GM12878 (cell line): ENCODE measurements at regions not wholly inside any gene's neighbourhood (a gene's known extent, or its start where the extent isn't known, plus 50 kb on each side); places are given as distances from the start of the nearest gene placed in this dataset.

Experiments
- ATAC-seq: fragments of 200-7000 bp; cut with Tn5 transposase; 3 replicates; pipeline ENCODE4 v1.9.1; 2020; ENCODE audit warnings: mild to moderate bottlenecking, moderate library complexity
- BruUV-seq: library from RNA; stranded (reverse); fragments of 400-500 nt; replicated peaks from 2 replicates; lab custom pipeline; 2021; lab: Mats Ljungman, UMichigan
- CTCF ChIA-PET: fragments of 300-600 bp; sonication (Branson Sonifier 250); formaldehyde crosslinking; extraction: SDS; loops from one replicate; lab custom pipeline; 2021; ENCODE audit warnings: inconsistent platforms; lab: Yijun Ruan, JAX
- POLR2A ChIA-PET: fragments of 350-600 bp; formaldehyde crosslinking; extraction: SDS; loops from one replicate; lab custom pipeline; 2021; ENCODE audit warnings: inconsistent platforms; lab: Charles Lee
- RAD21 ChIA-PET: fragments of 300-600 bp; sonication (Branson Sonifier 250); formaldehyde crosslinking; loops from one replicate; lab custom pipeline; 2023; ENCODE audit warnings: antibody characterized with exemption; ENCODE audit not compliant: unreplicated experiment; lab: Charles Lee
- SMC1A ChIA-PET: fragments of 300-600 bp; sonication (Branson Sonifier 250); formaldehyde crosslinking; loops from one replicate; lab custom pipeline; 2023; ENCODE audit not compliant: unreplicated experiment, uncharacterized antibody; lab: Charles Lee
- DNase-seq: peaks from one replicate; pipeline ENCODE4 v3.0.0-alpha.2; 2011; ENCODE audit warnings: low read depth, low spot score
- FAIRE-seq: peaks from 3 replicates; lab custom pipeline; 2011; peaks lifted over from hg19 to GRCh38; lab: Jason Lieb, UNC
- H2AFZ ChIP-seq: 2 replicates; pipeline ENCODE4 v1.6.0; 2011; ENCODE audit warnings: low read depth, low read length, control low read depth; ENCODE audit not compliant: control insufficient read depth
- H3K27ac ChIP-seq: 2 replicates; pipeline ENCODE4 v1.5.1; 2011; ENCODE audit warnings: control low read depth; ENCODE audit not compliant: control insufficient read depth, insufficient read depth
- H3K27me3 ChIP-seq, 2 experiments: replicated peaks in 1 of 2; 2 replicates each; pipeline versions ENCODE4 v1.6.0 to v1.6.1; 2011; ENCODE audit warnings: low read length in 1 of 2; ENCODE audit not compliant: control insufficient read depth in 2 of 2, insufficient read depth in 2 of 2
- H3K36me3 ChIP-seq, 2 experiments: 2 replicates each; pipeline ENCODE4 v1.5.1; 2011; ENCODE audit warnings: low read length in 1 of 2; ENCODE audit not compliant: control insufficient read depth in 2 of 2, insufficient read depth in 2 of 2
- H3K4me1 ChIP-seq: 2 replicates; pipeline ENCODE4 v1.6.1; 2011; ENCODE audit warnings: mild to moderate bottlenecking, low read length, moderate library complexity, mixed read lengths; ENCODE audit not compliant: control insufficient read depth, insufficient read depth
- H3K4me2 ChIP-seq: 2 replicates; pipeline ENCODE4 v1.6.0; 2011; ENCODE audit warnings: control low read depth; ENCODE audit not compliant: control insufficient read depth, insufficient read depth
- H3K4me3 ChIP-seq: fragments of 200-600 bp; sonication (generic); 2 replicates; pipeline ENCODE4 v1.5.1; 2016
- H3K79me2 ChIP-seq: 2 replicates; pipeline ENCODE4 v1.6.0; 2011; ENCODE audit warnings: low read length; ENCODE audit not compliant: control insufficient read depth, insufficient read depth
- H3K9ac ChIP-seq: 2 replicates; pipeline ENCODE4 v1.8.0; 2011; ENCODE audit warnings: low read length, control low read depth, mixed read lengths; ENCODE audit not compliant: control insufficient read depth, insufficient read depth
- H3K9me3 ChIP-seq: replicated peaks from 3 replicates; pipeline ENCODE4 v1.5.1; 2011; ENCODE audit warnings: mild to moderate bottlenecking, low read length; ENCODE audit not compliant: control insufficient read depth, insufficient read depth
- H4K20me1 ChIP-seq: 2 replicates; pipeline ENCODE4 v1.6.0; 2011; ENCODE audit not compliant: control insufficient read depth, insufficient read depth
- CREM ChIP-seq: IDR thresholded peaks from 2 replicates; pipeline ENCODE4 v1.6.1; 2014; ENCODE audit warnings: antibody characterized with exemption, low read depth
- ETV6 ChIP-seq, 2 experiments: fragments of 450-650 bp in 1 of 2; IDR thresholded peaks in 1 of 2; conservative IDR thresholded peaks in 1 of 2; 2 replicates each; pipeline ENCODE4 v1.6.1; 2014; ENCODE audit warnings: antibody characterized with exemption in 1 of 2, borderline replicate concordance in 1 of 2, low read depth in 1 of 2, mild to moderate bottlenecking in 1 of 2, moderate library complexity in 1 of 2
- KDM1A ChIP-seq: fragments of 200-600 bp; sonication (generic); IDR thresholded peaks from 2 replicates; pipeline ENCODE4 v1.6.1; 2016; ENCODE audit warnings: borderline replicate concordance
- MYC ChIP-seq: IDR thresholded peaks from 2 replicates; pipeline ENCODE4 v1.6.1; 2011; ENCODE audit warnings: mild to moderate bottlenecking, low read length, moderate library complexity, inconsistent platforms; ENCODE audit not compliant: insufficient read depth, insufficient replicate concordance, insufficient read length, severe bottlenecking
- NBN ChIP-seq: fragments of 450-650 bp; IDR thresholded peaks from 2 replicates; pipeline ENCODE4 v1.6.1; 2016
- SREBF2 ChIP-seq: IDR thresholded peaks from 2 replicates; pipeline ENCODE4 v1.6.1; 2012; ENCODE audit warnings: mild to moderate bottlenecking, low read length
- WGBS: methylation state at CpG from one replicate; pipeline ENCODE4 v1.1.6; 2016; ENCODE audit warnings: low lambda C conversion rate; ENCODE audit not compliant: insufficient replicate concordance, insufficient coverage; ENCODE audit errors: missing lambda C conversion rate; 5-methylcytosine and 5-hydroxymethylcytosine counted together
- in situ Hi-C: fragments of 300-500 bp; cut with MboI; formaldehyde crosslinking; loops from 9 replicates; pipeline ENCODE4 v1.14.3; 2018; ENCODE audit warnings: mixed read lengths
- intact Hi-C: fragments of 100-400 bp; cut with micrococcal nuclease; formaldehyde crosslinking; loops from one replicate; pipeline ENCODE4 v1.14.2; 2022; ENCODE audit not compliant: unreplicated experiment
- TF ChIP-seq, protein P1 (sequence below): IDR thresholded peaks from 2 replicates; pipeline ENCODE4 v1.6.1; 2012; ENCODE audit warnings: improper control_type of control experiment, low read depth, low read length; ENCODE audit not compliant: insufficient replicate concordance
- TF ChIP-seq, protein P2 (sequence below): IDR thresholded peaks from 2 replicates; pipeline ENCODE4 v1.6.1; 2011; ENCODE audit warnings: low read depth, mild to moderate bottlenecking, low read length, moderate library complexity, borderline replicate concordance; ENCODE audit errors: extremely low read depth

DNA sequence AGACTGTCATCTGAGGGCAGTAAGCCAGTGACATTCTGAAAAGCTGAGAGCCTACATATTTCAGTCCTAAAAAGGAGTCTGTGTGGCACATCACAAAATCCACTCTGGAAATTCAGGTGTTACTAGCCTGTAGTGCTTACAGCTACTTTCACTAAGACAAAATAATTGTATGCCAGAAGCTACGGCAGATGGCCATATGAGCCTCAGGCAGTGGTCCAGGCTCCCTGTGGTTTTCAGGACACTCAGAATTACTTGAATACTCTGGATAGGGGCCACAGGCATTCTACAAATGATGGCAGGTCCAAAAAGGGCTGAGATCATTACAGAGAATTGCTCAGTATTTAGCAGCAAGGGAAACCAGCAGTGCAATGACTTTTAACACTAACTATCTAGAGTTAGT lies 527.1 kb downstream of the MRPL39 start (continued):
- TF ChIP-seq, protein P1, sequence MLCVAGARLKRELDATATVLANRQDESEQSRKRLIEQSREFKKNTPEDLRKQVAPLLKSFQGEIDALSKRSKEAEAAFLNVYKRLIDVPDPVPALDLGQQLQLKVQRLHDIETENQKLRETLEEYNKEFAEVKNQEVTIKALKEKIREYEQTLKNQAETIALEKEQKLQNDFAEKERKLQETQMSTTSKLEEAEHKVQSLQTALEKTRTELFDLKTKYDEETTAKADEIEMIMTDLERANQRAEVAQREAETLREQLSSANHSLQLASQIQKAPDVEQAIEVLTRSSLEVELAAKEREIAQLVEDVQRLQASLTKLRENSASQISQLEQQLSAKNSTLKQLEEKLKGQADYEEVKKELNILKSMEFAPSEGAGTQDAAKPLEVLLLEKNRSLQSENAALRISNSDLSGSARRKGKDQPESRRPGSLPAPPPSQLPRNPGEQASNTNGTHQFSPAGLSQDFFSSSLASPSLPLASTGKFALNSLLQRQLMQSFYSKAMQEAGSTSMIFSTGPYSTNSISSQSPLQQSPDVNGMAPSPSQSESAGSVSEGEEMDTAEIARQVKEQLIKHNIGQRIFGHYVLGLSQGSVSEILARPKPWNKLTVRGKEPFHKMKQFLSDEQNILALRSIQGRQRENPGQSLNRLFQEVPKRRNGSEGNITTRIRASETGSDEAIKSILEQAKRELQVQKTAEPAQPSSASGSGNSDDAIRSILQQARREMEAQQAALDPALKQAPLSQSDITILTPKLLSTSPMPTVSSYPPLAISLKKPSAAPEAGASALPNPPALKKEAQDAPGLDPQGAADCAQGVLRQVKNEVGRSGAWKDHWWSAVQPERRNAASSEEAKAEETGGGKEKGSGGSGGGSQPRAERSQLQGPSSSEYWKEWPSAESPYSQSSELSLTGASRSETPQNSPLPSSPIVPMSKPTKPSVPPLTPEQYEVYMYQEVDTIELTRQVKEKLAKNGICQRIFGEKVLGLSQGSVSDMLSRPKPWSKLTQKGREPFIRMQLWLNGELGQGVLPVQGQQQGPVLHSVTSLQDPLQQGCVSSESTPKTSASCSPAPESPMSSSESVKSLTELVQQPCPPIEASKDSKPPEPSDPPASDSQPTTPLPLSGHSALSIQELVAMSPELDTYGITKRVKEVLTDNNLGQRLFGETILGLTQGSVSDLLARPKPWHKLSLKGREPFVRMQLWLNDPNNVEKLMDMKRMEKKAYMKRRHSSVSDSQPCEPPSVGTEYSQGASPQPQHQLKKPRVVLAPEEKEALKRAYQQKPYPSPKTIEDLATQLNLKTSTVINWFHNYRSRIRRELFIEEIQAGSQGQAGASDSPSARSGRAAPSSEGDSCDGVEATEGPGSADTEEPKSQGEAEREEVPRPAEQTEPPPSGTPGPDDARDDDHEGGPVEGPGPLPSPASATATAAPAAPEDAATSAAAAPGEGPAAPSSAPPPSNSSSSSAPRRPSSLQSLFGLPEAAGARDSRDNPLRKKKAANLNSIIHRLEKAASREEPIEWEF, result no peak
- TF ChIP-seq ETV6 (conservative IDR thresholded peaks at IDR 0.05 in 1 of 2, IDR thresholded peaks at IDR 0.05 in 1 of 2; ENCODE audit: borderline replicate concordance in 1 of 2, low read depth in 1 of 2) (no peak), KDM1A (no peak), CREM (no peak)
- TF ChIP-seq, protein P2, sequence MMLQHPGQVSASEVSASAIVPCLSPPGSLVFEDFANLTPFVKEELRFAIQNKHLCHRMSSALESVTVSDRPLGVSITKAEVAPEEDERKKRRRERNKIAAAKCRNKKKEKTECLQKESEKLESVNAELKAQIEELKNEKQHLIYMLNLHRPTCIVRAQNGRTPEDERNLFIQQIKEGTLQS, result no peak

DNA sequence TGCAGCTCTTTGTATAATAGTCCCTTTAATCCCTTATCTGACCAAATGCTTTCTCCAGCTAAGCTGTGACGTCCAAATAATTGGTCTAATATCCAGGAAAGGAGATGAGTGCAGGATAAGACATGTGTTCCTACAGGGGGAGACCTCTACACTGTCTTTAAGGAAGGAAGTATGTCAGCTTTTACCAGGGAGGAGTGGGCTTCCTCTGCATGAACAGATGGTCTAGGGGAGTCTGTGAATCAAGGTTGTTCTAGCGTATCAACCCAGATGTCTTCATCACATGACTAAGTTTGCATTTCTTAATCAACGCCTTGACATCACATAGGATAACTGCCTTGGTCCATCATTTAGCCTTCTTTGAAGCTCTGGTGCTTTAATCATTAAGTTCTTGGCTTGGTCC lies 528.2 kb downstream of the MRPL39 start:
- TF ChIP-seq SREBF2 (no peak), MYC (no peak), NBN (no peak)
- TF ChIP-seq, all 136 proteins: peak for 0
- H3K9me3 ChIP-seq, result no peaks in the 10 kb centered on the region; the same call in 2 of the 3 replicates
- H2AFZ ChIP-seq, result no peak overlapping the region
- ChIA-PET SMC1A (interaction anchor here (1.2 kb wide), 1 partner anchor 9 kb away, joined by 3 read pairs; no protein-coding TSS in a partner anchor), POLR2A (no interaction called here), RAD21 (no interaction called here), CTCF (interaction anchor here (0.8 kb wide), 1 partner anchor 30 kb away, joined by 5 read pairs; no protein-coding TSS in a partner anchor)
- H3K4me2 ChIP-seq, result no peak overlapping the region
- H3K27me3 ChIP-seq, result no peaks in the 10 kb centered on the region
- ATAC-seq (no peak), FAIRE-seq (no peak), DNase-seq (no peak)
- H4K20me1 ChIP-seq, result no peaks in the 10 kb centered on the region
- in situ Hi-C loops, result no loop called here
- intact Hi-C loops, result no loop called here
- WGBS, result 41% methylated on average over 3 of the region's 3 CpGs
- H3K4me3 ChIP-seq, result no peak overlapping the region
- H3K36me3 ChIP-seq, result no peaks in the 10 kb centered on the region
- no TSS peak for BruUV-seq
- no peaks in the 10 kb centered on the region for H3K4me1 ChIP-seq
- H3K79me2 ChIP-seq, result no peaks in the 10 kb centered on the region
- H3K9ac ChIP-seq, result no peak overlapping the region
- no peak overlapping the region for H3K27ac ChIP-seq
